ENCODE measurements at regions not wholly inside any gene's neighbourhood (a gene's known extent, or its start where the extent isn't known, plus 50 kb on each side); places are given as distances from the start of the nearest gene placed in this dataset.

GRCh38 chr17:70642059-70642458, 472.7 kb downstream of the KCNJ2 start:
- TF ChIP-seq POLR2AphosphoS5 (IDR thresholded peaks at IDR 0.05), result no peak
- TF ChIP-seq CTCF (IDR thresholded peaks at IDR 0.05), result no peak
- TF ChIP-seq POLR2A (IDR thresholded peaks at IDR 0.05), result no peak
- no peak for TF ChIP-seq EP300 (IDR thresholded peaks at IDR 0.05)
- Histone ChIP-seq H3K4me3 (no peak overlapping the region), H3K27ac (no peak overlapping the region), H3K27me3 (no peaks in the 10 kb centered on the region), H3K4me1 (no peaks in the 10 kb centered on the region), H3K36me3 (no peaks in the 10 kb centered on the region), H3K9me3 (no peaks in the 10 kb centered on the region)
- 80% methylated on average over 2 of the region's 2 CpGs for WGBS
- no peak for DNase-seq (ENCODE audit: low spot score in 2 of 2)

GRCh38 chr17:70644096-70644495, 474.8 kb downstream of the KCNJ2 start:
- no peak for TF ChIP-seq POLR2A (IDR thresholded peaks at IDR 0.05)
- no peak for TF ChIP-seq EP300 (IDR thresholded peaks at IDR 0.05)
- no peak for TF ChIP-seq CTCF (IDR thresholded peaks at IDR 0.05)
- no peak for TF ChIP-seq POLR2AphosphoS5 (IDR thresholded peaks at IDR 0.05)
- Histone ChIP-seq H3K27ac (no peak overlapping the region), H3K4me1 (no peaks in the 10 kb centered on the region), H3K4me3 (no peak overlapping the region), H3K27me3 (no peaks in the 10 kb centered on the region), H3K9me3 (no peaks in the 10 kb centered on the region), H3K36me3 (no peaks in the 10 kb centered on the region)
- no peak for DNase-seq (ENCODE audit: low spot score in 2 of 2)
- 66% methylated on average over 2 of the region's 2 CpGs for WGBS

- Histone ChIP-seq H3K4me1 (no peaks in the 10 kb centered on the region), H3K9me3 (no peaks in the 10 kb centered on the region), H3K27me3 (no peaks in the 10 kb centered on the region), H3K27ac (no peak overlapping the region), H3K4me3 (no peak overlapping the region), H3K36me3 (no peaks in the 10 kb centered on the region)
- no peak for TF ChIP-seq POLR2AphosphoS5 (IDR thresholded peaks at IDR 0.05)
- no peak for TF ChIP-seq POLR2A (IDR thresholded peaks at IDR 0.05)
- TF ChIP-seq CTCF (IDR thresholded peaks at IDR 0.05), result no peak
- no peak for TF ChIP-seq EP300 (IDR thresholded peaks at IDR 0.05)
- DNase-seq (ENCODE audit: low spot score in 2 of 2), result no peak
- WGBS, result 98% methylated on average over 1 of the region's 1 CpG
Observed at GRCh38 chr17:70646673-70647072, 477.3 kb downstream of the KCNJ2 start.

- no peaks in the 10 kb centered on the region for H3K27me3 ChIP-seq
- TF ChIP-seq CTCF (IDR thresholded peaks at IDR 0.05), result no peak
- no peak for TF ChIP-seq POLR2A (IDR thresholded peaks at IDR 0.05)
- TF ChIP-seq EP300 (IDR thresholded peaks at IDR 0.05), result no peak
- TF ChIP-seq POLR2AphosphoS5 (IDR thresholded peaks at IDR 0.05), result no peak
- no peaks in the 10 kb centered on the region for H3K9me3 ChIP-seq
- no peak for DNase-seq (ENCODE audit: low spot score in 2 of 2)
- no peaks in the 10 kb centered on the region for H3K36me3 ChIP-seq
- no peak overlapping the region for H3K27ac ChIP-seq
- no peaks in the 10 kb centered on the region for H3K4me1 ChIP-seq
- H3K4me3 ChIP-seq, result no peak overlapping the region
Observed at GRCh38 chr17:70648166-70648565, 478.8 kb downstream of the KCNJ2 start.

- Histone ChIP-seq H3K9me3 (no peaks in the 10 kb centered on the region), H3K4me3 (no peak overlapping the region), H3K36me3 (no peaks in the 10 kb centered on the region), H3K27ac (no peak overlapping the region), H3K27me3 (peaks cover 5% of the 10 kb centered on the region), H3K4me1 (no peaks in the 10 kb centered on the region)
- WGBS, result 79% methylated on average over 3 of the region's 3 CpGs
- no peak for TF ChIP-seq CTCF (IDR thresholded peaks at IDR 0.05)
- TF ChIP-seq EP300 (IDR thresholded peaks at IDR 0.05), result no peak
- TF ChIP-seq POLR2AphosphoS5 (IDR thresholded peaks at IDR 0.05), result no peak
- TF ChIP-seq POLR2A (IDR thresholded peaks at IDR 0.05), result no peak
- no peak for DNase-seq (ENCODE audit: low spot score in 2 of 2)
Observed at GRCh38 chr17:70653850-70654249, 484.5 kb downstream of the KCNJ2 start.
